Activated T-cell treated with anti-CD3 and anti-CD28 coated beads, Interleukin-2, amount 50 U/mL, for 1 hour (primary cell): ENCODE measurements at regions not wholly inside any gene's neighbourhood (a gene's known extent, or its start where the extent isn't known, plus 50 kb on each side); places are given as distances from the start of the nearest gene placed in this dataset.

ENCODE experiments used
- DNase-seq: peaks from one replicate; pipeline ENCODE4 v3.0.0-alpha.2; 2020

DNA sequence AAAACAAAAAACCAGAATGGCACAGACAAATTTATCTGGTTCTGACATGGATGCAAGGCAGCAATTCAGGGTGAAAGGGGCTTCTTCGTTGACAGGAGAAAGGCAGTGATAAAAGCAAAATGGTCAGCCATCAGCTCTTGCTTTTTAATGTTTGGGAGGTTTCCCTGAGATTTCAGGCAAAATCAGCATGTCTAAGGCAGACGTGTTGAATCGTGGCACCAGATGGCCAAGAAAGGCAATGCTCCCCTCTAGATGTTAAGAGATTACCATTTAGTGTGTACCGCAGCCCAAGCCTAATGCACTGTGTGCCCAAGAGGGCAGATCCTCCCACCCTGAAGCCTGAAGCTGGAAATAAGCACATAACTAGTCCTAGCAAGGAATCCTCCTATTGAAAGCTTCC, 88.8 kb upstream of the GALNT18 start:
- no peak for DNase-seq

DNA sequence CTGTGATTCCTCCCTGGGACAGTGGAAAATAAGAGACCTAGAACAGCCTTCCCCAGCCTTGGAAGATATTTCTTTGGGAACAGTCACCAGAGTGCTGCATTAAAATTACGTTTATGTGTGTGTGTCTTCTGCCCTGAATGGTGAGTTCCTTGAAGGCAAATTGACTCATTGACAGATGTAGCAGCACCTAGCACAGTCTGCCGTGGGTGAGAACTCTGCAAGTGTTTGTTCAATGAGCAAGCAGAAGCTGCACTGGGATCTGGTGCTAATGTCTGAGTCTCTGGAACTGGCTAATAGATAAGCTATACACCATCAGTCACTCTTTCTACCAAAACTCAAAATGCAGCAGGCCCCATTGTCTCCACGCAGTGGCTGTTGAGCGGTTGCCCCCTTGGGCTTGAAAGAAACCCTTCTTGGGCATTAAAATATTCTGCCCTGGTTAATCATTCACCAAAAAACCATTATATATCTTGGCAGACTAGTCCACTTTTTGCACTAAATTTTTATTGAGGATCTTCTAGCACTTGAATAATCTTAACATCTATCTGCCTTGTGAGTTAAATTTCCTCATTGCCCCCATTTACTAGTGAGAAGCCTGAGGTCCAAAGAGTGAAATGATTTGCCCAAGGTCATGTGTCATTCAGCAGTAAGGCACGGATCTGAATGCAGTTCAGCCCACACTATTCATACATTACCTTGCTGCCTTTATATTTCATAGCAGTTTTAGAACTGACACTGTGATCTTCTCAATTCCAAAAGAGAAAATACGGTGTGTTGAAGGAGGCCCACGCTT, 87.8 kb upstream of the GALNT18 start:
- DNase-seq, result no peak

DNA sequence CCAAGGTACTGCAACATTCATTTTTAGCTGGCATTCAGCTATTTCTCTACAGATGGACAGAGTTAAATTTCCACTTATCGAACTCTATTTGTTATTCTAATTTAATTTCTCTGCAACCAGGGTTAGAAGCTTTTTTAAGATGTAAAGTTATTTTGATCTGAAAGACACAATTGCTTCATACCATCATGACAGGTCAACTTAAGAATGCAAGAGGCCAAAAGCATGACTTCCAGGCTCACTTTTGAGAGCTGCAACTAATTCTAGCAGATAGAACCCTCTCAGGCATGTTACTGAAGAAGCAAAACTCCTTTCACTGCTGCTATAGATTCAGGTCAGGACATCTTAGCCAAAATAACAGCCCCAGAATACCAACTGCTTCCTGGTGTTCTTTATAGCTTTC, 86.5 kb upstream of the GALNT18 start:
- DNase-seq, result no peak

DNA sequence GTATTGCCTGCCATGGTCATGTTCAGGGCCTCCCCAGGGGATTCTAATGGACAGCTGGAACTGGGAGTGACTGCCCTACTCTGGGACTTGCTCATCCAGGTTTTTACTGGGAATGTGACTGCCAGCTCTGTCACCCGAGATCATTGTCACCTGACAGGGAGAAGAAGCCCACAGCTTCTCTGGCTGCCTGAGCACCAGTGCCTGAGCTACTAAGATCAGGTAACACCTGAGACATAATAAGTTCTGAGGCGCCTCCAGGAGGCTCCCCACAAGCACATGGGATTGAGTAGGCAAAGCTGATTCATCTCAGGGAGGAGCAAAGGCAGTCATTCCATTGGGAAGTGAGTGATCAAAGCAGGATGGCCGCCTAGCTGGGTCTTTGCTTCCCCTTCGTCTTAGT, 84.2 kb upstream of the GALNT18 start:
- DNase-seq, result no peak

DNA sequence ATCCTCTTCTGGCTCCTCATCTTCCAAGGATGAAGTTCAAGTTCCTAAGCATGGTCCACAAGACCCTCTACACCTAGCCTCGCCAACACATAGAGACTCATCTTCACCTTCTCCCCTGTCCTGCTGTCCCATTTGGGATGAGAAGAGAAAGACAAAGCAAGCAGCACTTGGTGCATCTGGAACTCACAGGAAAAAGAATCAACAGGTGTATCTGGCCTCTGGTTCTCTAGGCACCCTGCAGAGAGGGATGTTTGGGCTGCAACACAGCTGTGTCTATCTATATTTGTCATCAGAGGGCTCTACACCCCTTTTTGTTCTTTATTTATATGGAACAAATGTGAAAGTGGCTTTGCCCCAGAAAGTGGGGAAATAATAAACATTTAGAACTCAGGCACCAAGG, 82.1 kb upstream of the GALNT18 start:
- DNase-seq, result no peak

DNA sequence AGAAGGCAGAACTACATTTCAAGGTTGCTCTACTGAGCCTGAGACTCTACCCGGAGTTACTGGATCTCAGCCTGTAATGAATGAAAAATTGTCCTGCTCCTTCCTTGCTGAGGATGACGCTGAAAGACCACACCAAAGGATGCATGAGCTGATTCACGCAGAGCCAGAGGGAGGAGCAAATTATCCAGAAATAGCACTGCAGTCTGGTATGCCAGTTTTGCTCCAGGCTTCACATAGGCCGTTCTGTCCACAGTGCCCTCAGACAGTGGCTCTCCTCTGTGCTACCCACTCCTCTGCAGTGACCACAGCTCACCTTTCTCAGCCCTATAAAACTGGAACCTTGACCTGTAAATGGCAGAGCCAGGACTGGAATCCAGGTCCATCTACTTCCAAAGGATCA, 79.3 kb upstream of the GALNT18 start:
- DNase-seq, result no peak

DNA sequence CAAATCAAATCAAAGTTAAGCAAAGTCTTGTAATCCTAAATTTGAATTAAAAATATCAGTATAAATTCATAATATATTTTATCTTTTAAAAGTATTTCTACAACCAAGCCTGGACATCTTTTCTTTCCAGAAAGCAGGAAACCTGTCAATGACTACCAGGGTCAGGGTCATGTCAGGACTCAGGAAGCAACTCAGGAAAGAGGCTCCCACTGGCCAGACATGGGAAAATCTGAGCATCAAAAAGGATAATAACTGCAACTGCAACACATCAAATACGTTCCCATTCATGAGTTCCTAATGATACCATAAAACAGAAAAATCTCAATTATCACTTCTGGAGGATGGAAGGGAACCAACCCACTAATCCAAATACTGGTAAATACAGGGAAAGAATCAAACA, 76.0 kb upstream of the GALNT18 start:
- DNase-seq, result no peak

DNA sequence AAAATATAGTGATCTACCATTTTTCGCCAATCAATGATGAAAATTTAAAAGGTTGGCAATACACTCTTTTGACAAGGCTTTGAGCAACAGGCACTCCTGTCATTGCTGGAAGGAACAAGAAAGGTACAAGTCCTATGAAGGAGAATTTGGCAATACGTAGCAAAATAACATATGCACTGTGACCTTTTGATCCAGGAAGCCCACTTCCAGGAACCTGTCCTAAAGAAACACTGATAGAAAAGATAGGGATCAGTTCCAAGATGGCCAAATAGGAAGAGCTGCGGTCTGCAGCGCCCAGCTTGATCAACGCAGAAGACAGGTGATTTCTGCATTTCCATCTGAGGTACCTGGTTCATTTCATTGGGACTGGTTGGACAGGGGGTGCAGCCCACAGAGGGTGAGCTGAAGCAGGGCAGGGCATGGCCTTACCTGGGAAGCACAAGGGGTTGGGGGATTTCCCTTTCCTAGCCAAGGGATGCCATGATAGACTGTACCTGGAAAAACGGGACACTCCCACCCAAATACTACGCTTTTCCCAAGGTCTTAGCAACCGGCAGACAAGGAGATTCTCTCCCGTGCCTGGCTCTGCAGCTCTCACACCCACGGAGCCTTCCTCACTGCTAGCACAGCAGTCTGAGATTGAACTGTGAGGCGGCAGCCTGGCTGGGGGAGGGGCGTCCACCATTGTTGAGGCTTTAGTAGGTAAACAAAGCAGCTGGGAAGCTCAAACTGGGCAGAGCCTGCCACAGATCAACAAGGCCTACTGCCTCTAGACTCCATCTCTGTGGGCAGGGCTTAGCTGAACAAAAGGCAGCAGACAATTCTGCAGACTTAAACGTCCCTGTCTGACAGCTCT, 69.7 kb upstream of the GALNT18 start:
- no peak for DNase-seq

DNA sequence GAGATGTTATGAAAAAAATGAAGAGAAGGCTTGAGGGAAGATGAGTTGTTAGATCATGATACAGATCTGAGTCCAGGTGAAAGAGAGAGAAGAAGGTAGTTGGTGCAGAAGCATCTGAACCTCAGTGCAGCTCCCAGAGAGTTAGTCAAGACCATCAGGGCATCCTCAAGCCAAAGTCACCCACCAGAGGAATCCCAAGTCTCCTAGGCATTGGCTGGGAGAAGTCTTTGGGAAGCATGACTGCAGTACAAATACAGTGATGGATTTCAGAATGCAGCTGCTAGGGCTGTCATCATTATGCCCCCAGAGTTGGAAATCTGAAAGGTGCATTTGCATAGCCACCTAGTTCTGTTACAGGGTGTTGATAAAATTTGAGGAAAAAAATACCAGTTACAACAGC, 59.7 kb upstream of the GALNT18 start:
- no peak for DNase-seq

DNA sequence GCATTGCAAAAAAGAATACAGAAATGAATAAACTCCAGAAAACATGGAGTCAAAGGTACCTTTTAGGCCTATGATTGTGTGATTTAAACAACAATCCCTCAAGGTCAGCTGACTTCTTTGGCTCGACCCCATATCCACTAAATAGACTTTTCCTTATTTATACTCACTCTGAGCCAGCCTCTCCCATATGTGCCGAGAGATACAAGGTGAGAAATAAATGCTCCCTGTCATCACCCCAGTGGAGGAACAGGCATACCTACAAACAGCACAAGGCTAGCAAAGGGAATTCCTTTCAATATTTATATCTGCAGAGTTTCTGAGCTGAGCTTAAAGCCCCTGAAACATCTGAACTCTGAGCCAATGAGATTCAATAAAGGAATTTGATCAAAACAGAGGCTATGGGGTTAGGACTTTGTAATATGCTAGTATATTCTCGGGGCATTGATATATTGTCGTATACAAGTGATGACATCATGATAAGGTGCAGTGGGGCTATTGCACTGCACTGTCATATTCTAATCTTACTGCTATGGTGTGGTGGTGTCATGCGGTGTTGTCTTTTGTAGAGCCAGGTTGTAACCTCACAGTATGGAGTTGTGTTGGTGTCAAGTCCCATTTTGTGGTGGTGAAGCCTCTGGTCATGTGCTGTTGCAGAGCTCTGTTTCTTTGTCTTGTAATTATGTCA, 56.0 kb upstream of the GALNT18 start:
- DNase-seq, result no peak

DNA sequence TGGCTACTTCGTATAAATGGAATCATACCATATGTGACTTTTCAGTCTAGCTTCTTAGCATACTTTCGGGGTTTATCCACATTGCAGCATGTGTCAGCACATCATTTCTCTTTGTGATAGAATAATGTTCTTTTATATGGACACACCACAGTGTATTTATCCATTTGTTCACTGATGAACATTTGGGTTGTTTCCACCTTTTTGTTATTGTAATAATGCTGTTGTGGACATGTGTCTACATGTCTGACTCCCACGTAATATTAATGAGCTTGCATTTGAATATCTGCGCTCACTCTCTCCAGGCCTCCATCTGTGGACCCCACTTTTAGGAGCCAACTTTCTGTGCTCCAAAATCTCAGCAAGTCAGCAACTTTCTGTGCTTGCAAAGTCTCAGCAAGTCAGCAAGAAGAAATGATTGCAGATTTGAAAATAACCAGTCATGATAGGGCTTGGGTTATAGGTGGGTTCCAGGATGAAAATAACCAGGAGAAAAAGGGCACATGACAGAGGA, 53.9 kb upstream of the GALNT18 start:
- no peak for DNase-seq

DNA sequence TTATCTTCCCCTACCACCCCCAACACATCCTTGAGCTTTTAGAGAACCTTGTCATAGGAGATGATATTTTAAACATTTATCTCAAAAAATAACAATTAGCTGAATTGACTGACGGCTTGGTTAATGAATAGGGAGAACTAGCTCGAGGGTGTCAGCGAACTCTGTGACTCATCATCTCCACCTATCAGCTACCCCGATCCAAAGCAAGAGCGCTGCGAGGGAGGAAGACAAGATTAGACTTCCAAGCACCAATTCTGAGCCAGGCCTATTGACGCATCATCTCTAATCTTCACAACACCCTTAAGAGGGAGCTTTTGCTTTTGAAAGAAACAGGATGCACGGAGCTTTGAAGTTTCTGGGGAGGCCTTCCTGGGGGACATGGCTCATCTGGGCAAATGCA, 51.0 kb upstream of the GALNT18 start:
- no peak for DNase-seq

DNA sequence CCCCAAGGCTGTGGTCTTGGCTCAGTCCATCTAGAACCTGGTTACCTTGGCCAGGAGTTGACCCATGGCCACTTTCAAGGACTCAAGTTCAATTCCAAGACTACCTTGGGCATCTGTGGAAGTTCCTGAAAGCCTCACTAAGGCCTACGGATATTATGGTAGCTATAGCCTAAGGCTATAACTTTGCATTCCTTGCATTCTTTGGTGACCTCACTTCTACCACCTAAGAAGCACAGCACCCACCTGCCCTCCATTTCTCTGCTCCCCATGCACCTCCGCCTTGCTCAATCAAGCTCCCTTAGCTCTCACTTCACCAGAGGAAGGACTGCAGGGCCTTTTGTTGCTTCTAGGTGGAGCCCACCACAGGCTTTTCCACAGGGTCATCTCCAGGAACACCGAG, 50.3 kb upstream of the GALNT18 start:
- DNase-seq, result no peak
